Ascending aorta (tissue), 2 donors: ENCODE measurements at regions not wholly inside any gene's neighbourhood (a gene's known extent, or its start where the extent isn't known, plus 50 kb on each side); places are given as distances from the start of the nearest gene placed in this dataset.

Experiments used
- DNase-seq, 2 donors: peaks; one replicate each; pipeline ENCODE4 v3.0.0-alpha.2; 2019; ENCODE audit warnings: low spot score in 2 of 2
- H3K27ac ChIP-seq, 2 donors: fragments of 200-600 bp; sonication (generic); one replicate each; pipeline ENCODE4 v1.5.1; 2016 to 2017; ENCODE audit warnings: mild to moderate bottlenecking in 1 of 2
- H3K27me3 ChIP-seq: fragments of 200-600 bp; sonication (generic); one replicate; pipeline ENCODE4 v1.5.1; 2017
- H3K36me3 ChIP-seq, 2 donors: fragments of 200-600 bp; sonication (generic); one replicate each; pipeline ENCODE4 v1.5.1; 2016
- H3K4me1 ChIP-seq, 2 donors: fragments of 200-600 bp; sonication (generic); one replicate each; pipeline ENCODE4 v1.5.1; 2016 to 2017; ENCODE audit warnings: mild to moderate bottlenecking in 1 of 2
- H3K4me3 ChIP-seq, 2 donors: fragments of 200-600 bp; sonication (generic); one replicate each; pipeline ENCODE4 v1.5.1; 2016 to 2017; ENCODE audit warnings: mild to moderate bottlenecking in 1 of 2
- H3K9me3 ChIP-seq, 2 donors: fragments of 200-600 bp; sonication (generic); one replicate each; pipeline ENCODE4 v1.5.1; 2016
- CTCF ChIP-seq, 3 experiments: fragments of 200-600 bp in 2 of 3; fragments of 450-650 bp in 1 of 3; sonication (generic) in 2 of 3; IDR thresholded peaks; one replicate each; pipeline ENCODE4 v1.5.1; 2016 to 2019; ENCODE audit warnings: antibody characterized with exemption in 3 of 3, mild to moderate bottlenecking in 1 of 3, moderate library complexity in 1 of 3
- intact Hi-C: fragments of 100-400 bp; cut with DNase I; formaldehyde crosslinking; loops from one replicate; pipeline ENCODE4 v1.15.1; 2023

GRCh38 chrX:9110808-9111207 is 76.9 kb upstream of the FAM9B start:
- TF ChIP-seq CTCF (IDR thresholded peaks at IDR 0.05), result no peak
- Histone ChIP-seq H3K4me1 (no peaks in the 10 kb centered on the region), H3K4me3 (no peak overlapping the region), H3K27me3 (no peaks in the 10 kb centered on the region), H3K27ac (no peak overlapping the region), H3K9me3 (no peaks in the 10 kb centered on the region), H3K36me3 (no peaks in the 10 kb centered on the region)
- DNase-seq, result no peak
- intact Hi-C loops, result no loop called here

- Histone ChIP-seq H3K27me3 (no peaks in the 10 kb centered on the region), H3K4me1 (no peaks in the 10 kb centered on the region), H3K27ac (no peak overlapping the region), H3K36me3 (no peaks in the 10 kb centered on the region), H3K9me3 (no peaks in the 10 kb centered on the region), H3K4me3 (no peak overlapping the region)
- no peak for TF ChIP-seq CTCF (IDR thresholded peaks at IDR 0.05)
- intact Hi-C loops, result no loop called here
- no peak for DNase-seq
Measured at GRCh38 chrX:9114245-9114644, 80.3 kb upstream of the FAM9B start.

- Histone ChIP-seq H3K4me3 (no peak overlapping the region), H3K36me3 (no peaks in the 10 kb centered on the region), H3K4me1 (no peaks in the 10 kb centered on the region), H3K27ac (no peak overlapping the region), H3K9me3 (no peaks in the 10 kb centered on the region), H3K27me3 (no peaks in the 10 kb centered on the region)
- no peak for TF ChIP-seq CTCF (IDR thresholded peaks at IDR 0.05)
- intact Hi-C loops, result no loop called here
- no peak for DNase-seq
Measured at GRCh38 chrX:9117851-9118250, 83.9 kb upstream of the FAM9B start.

GRCh38 chrX:9122519-9123245 is 88.8 kb upstream of the FAM9B start:
- TF ChIP-seq CTCF (IDR thresholded peaks at IDR 0.05), result no peak
- Histone ChIP-seq H3K36me3 (no peaks in the 10 kb centered on the region), H3K27ac (no peak overlapping the region), H3K4me3 (no peak overlapping the region), H3K9me3 (no peaks in the 10 kb centered on the region), H3K4me1 (no peaks in the 10 kb centered on the region), H3K27me3 (no peaks in the 10 kb centered on the region)
- intact Hi-C loops, result no loop called here
- no peak for DNase-seq

- DNase-seq, result no peak
- Histone ChIP-seq H3K4me1 (no peaks in the 10 kb centered on the region), H3K9me3 (no peaks in the 10 kb centered on the region), H3K27me3 (no peaks in the 10 kb centered on the region), H3K27ac (no peak overlapping the region), H3K36me3 (no peaks in the 10 kb centered on the region), H3K4me3 (no peak overlapping the region)
- no peak for TF ChIP-seq CTCF (IDR thresholded peaks at IDR 0.05)
- intact Hi-C loops, result no loop called here
Measured at GRCh38 chrX:9127986-9128385, 94.1 kb upstream of the FAM9B start.

GRCh38 chrX:9130031-9130430 is 96.1 kb upstream of the FAM9B start:
- intact Hi-C loops, result no loop called here
- no peaks in the 10 kb centered on the region for H3K4me1 ChIP-seq
- no peak for DNase-seq
- H3K36me3 ChIP-seq, result no peaks in the 10 kb centered on the region
- H3K9me3 ChIP-seq, result no peaks in the 10 kb centered on the region
- H3K27ac ChIP-seq, result no peak overlapping the region
- TF ChIP-seq CTCF (IDR thresholded peaks at IDR 0.05), result no peak
- no peak overlapping the region for H3K4me3 ChIP-seq
- H3K27me3 ChIP-seq, result no peaks in the 10 kb centered on the region
